ENCODE measurements at regions not wholly inside any gene's neighbourhood (a gene's known extent, or its start where the extent isn't known, plus 50 kb on each side); places are given as distances from the start of the nearest gene placed in this dataset.

DNA sequence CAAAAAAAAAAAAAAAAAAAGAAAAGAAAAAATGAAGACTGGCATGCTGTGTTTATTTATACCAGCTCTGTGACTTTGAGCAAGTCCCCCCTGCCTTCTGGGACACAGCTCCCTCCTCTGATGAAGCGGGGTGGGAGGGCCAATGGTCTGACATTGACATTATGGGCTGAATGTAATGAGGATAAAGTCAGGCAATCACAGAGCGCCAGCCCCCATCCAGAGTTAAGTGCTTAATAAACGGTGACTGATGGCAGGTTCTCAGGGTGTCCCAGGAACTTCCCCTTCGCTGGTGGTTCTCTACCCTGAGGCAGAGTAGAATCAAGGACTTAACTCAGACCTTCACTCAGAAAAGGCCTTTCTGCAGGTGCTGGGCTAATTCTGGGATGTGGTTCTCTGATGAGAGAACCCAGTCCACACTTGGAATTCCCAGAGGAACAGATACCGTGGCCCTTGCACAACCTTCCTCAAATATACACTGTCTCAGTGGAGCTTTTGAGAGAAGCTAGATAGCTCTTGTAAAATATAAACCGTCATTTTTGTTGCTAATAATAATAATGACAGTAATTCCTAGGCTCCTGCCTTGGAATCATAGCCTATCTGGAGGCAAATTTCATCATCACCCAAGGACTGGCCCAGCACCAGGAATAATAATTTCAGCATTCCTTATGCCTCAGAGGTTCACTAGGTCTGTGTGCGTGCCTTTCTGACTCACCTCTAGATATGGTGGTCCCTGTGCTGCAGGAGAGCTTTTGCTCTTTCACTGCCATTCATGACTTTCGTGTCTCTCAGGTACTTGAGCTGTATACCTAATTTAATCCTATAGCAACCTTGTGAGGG lies 115.8 kb downstream of the RPLP1 start:
- TF ChIP-seq EP300 (IDR thresholded peaks at IDR 0.05; ENCODE audit: low read depth) (no peak), POLR2A (IDR thresholded peaks at IDR 0.05) (no peak), POLR2AphosphoS5 (IDR thresholded peaks at IDR 0.05) (no peak)
- TF ChIP-seq, protein P1, sequence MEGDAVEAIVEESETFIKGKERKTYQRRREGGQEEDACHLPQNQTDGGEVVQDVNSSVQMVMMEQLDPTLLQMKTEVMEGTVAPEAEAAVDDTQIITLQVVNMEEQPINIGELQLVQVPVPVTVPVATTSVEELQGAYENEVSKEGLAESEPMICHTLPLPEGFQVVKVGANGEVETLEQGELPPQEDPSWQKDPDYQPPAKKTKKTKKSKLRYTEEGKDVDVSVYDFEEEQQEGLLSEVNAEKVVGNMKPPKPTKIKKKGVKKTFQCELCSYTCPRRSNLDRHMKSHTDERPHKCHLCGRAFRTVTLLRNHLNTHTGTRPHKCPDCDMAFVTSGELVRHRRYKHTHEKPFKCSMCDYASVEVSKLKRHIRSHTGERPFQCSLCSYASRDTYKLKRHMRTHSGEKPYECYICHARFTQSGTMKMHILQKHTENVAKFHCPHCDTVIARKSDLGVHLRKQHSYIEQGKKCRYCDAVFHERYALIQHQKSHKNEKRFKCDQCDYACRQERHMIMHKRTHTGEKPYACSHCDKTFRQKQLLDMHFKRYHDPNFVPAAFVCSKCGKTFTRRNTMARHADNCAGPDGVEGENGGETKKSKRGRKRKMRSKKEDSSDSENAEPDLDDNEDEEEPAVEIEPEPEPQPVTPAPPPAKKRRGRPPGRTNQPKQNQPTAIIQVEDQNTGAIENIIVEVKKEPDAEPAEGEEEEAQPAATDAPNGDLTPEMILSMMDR (IDR thresholded peaks at IDR 0.05), result no peak
